WTC11 (cell line): ENCODE measurements at regions not wholly inside any gene's neighbourhood (a gene's known extent, or its start where the extent isn't known, plus 50 kb on each side); places are given as distances from the start of the nearest gene placed in this dataset.

Experiments
- CBFB ChIP-seq: sonication (generic); formaldehyde crosslinking; IDR thresholded peaks from 2 replicates; pipeline ENCODE4 v1.8.1; 2022; ENCODE audit warnings: mild to moderate bottlenecking, low read depth, missing genetic modification reagents
- GABPB1 ChIP-seq: sonication (generic); formaldehyde crosslinking; IDR thresholded peaks from 2 replicates; pipeline ENCODE4 v1.8.1; 2023; ENCODE audit warnings: mild to moderate bottlenecking, missing genetic modification reagents
- GRHL2 ChIP-seq: fragments of 250-450 bp; sonication (Bioruptor Pico); IDR thresholded peaks from 2 replicates; pipeline ENCODE4 v1.8.0; 2022; ENCODE audit warnings: mild to moderate bottlenecking, moderate library complexity; ENCODE audit not compliant: insufficient replicate concordance, severe bottlenecking
- SMAD3 ChIP-seq: sonication (generic); formaldehyde crosslinking; IDR thresholded peaks from 2 replicates; pipeline ENCODE4 v1.8.0; 2022; ENCODE audit warnings: missing genetic modification reagents, mild to moderate bottlenecking, borderline replicate concordance
- SP1 ChIP-seq: sonication (generic); formaldehyde crosslinking; conservative IDR thresholded peaks from 2 replicates; pipeline ENCODE4 v1.8.1; 2022; ENCODE audit warnings: missing genetic modification reagents
- ZBTB21 ChIP-seq: sonication (generic); formaldehyde crosslinking; IDR thresholded peaks from 2 replicates; pipeline ENCODE4 v1.8.1; 2023; ENCODE audit warnings: mild to moderate bottlenecking, missing genetic modification reagents, borderline replicate concordance
- ZNF138 ChIP-seq: sonication (generic); formaldehyde crosslinking; conservative IDR thresholded peaks from 2 replicates; pipeline ENCODE4 v1.8.1; 2022; ENCODE audit warnings: mild to moderate bottlenecking, moderate library complexity, missing genetic modification reagents
- TF ChIP-seq, protein P1 (sequence below): fragments of 200-600 bp; IDR thresholded peaks from 2 replicates; pipeline ENCODE4 v1.8.0; 2022; ENCODE audit warnings: antibody characterized with exemption
- TF ChIP-seq, protein P2 (sequence below): sonication (generic); formaldehyde crosslinking; conservative IDR thresholded peaks from 2 replicates; pipeline ENCODE4 v1.8.1; 2022; ENCODE audit warnings: mild to moderate bottlenecking, missing genetic modification reagents
- TF ChIP-seq, protein P3 (sequence below): sonication (generic); formaldehyde crosslinking; IDR thresholded peaks from 2 replicates; pipeline ENCODE4 v1.8.1; 2023; ENCODE audit warnings: mild to moderate bottlenecking, missing genetic modification reagents, moderate library complexity
- TF ChIP-seq, protein P4 (sequence below): sonication (generic); formaldehyde crosslinking; conservative IDR thresholded peaks from 2 replicates; pipeline ENCODE4 v1.8.1; 2023; ENCODE audit warnings: mild to moderate bottlenecking, low read depth, missing genetic modification reagents, moderate library complexity
- TF ChIP-seq, protein P5 (sequence below): sonication (generic); formaldehyde crosslinking; IDR thresholded peaks from 2 replicates; pipeline ENCODE4 v1.8.0; 2022; ENCODE audit warnings: mild to moderate bottlenecking, missing genetic modification reagents
- TF ChIP-seq, protein P6 (sequence below): sonication (generic); formaldehyde crosslinking; IDR thresholded peaks from 2 replicates; pipeline ENCODE4 v1.8.0; 2022; ENCODE audit warnings: mild to moderate bottlenecking, missing genetic modification reagents
- TF ChIP-seq, protein P7 (sequence below): sonication (generic); formaldehyde crosslinking; IDR thresholded peaks from 2 replicates; pipeline ENCODE4 v1.8.0; 2022; ENCODE audit warnings: missing genetic modification reagents

DNA sequence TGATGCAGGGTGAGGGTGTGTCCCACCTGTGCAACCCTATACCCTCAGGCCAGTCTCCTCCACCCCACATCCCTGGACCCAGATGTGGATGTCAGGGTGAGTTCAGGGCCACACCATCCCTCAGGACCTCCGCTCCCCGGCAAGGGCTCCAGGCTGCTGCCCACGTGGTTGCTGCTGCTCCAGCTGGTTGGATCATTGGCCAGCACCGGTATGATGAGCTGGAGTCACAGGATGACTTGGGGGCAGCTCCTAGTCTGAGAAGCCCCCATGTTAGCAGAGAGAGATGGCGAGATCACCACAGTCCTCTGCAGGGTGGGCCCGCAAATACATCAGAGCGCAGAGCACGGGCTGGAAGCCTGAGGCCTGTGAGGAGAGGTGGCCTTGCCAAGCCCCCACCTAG lies 103.3 kb upstream of the GDF10 start:
- no peak for TF ChIP-seq ZBTB21
- TF ChIP-seq, protein P1, sequence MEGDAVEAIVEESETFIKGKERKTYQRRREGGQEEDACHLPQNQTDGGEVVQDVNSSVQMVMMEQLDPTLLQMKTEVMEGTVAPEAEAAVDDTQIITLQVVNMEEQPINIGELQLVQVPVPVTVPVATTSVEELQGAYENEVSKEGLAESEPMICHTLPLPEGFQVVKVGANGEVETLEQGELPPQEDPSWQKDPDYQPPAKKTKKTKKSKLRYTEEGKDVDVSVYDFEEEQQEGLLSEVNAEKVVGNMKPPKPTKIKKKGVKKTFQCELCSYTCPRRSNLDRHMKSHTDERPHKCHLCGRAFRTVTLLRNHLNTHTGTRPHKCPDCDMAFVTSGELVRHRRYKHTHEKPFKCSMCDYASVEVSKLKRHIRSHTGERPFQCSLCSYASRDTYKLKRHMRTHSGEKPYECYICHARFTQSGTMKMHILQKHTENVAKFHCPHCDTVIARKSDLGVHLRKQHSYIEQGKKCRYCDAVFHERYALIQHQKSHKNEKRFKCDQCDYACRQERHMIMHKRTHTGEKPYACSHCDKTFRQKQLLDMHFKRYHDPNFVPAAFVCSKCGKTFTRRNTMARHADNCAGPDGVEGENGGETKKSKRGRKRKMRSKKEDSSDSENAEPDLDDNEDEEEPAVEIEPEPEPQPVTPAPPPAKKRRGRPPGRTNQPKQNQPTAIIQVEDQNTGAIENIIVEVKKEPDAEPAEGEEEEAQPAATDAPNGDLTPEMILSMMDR, result no peak
- TF ChIP-seq, protein P2, sequence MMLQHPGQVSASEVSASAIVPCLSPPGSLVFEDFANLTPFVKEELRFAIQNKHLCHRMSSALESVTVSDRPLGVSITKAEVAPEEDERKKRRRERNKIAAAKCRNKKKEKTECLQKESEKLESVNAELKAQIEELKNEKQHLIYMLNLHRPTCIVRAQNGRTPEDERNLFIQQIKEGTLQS, result no peak
- TF ChIP-seq, protein P3, sequence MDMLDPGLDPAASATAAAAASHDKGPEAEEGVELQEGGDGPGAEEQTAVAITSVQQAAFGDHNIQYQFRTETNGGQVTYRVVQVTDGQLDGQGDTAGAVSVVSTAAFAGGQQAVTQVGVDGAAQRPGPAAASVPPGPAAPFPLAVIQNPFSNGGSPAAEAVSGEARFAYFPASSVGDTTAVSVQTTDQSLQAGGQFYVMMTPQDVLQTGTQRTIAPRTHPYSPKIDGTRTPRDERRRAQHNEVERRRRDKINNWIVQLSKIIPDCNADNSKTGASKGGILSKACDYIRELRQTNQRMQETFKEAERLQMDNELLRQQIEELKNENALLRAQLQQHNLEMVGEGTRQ (CRISPR knock-in tag), result no peak
- TF ChIP-seq, protein P4, sequence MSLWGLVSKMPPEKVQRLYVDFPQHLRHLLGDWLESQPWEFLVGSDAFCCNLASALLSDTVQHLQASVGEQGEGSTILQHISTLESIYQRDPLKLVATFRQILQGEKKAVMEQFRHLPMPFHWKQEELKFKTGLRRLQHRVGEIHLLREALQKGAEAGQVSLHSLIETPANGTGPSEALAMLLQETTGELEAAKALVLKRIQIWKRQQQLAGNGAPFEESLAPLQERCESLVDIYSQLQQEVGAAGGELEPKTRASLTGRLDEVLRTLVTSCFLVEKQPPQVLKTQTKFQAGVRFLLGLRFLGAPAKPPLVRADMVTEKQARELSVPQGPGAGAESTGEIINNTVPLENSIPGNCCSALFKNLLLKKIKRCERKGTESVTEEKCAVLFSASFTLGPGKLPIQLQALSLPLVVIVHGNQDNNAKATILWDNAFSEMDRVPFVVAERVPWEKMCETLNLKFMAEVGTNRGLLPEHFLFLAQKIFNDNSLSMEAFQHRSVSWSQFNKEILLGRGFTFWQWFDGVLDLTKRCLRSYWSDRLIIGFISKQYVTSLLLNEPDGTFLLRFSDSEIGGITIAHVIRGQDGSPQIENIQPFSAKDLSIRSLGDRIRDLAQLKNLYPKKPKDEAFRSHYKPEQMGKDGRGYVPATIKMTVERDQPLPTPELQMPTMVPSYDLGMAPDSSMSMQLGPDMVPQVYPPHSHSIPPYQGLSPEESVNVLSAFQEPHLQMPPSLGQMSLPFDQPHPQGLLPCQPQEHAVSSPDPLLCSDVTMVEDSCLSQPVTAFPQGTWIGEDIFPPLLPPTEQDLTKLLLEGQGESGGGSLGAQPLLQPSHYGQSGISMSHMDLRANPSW, result no peak
- TF ChIP-seq, protein P5, sequence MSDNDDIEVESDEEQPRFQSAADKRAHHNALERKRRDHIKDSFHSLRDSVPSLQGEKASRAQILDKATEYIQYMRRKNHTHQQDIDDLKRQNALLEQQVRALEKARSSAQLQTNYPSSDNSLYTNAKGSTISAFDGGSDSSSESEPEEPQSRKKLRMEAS (CRISPR knock-in tag), result no peak
- TF ChIP-seq SMAD3 (CRISPR knock-in tag), result no peak
- TF ChIP-seq GRHL2 (CRISPR knock-in tag), result no peak
- TF ChIP-seq, protein P6, sequence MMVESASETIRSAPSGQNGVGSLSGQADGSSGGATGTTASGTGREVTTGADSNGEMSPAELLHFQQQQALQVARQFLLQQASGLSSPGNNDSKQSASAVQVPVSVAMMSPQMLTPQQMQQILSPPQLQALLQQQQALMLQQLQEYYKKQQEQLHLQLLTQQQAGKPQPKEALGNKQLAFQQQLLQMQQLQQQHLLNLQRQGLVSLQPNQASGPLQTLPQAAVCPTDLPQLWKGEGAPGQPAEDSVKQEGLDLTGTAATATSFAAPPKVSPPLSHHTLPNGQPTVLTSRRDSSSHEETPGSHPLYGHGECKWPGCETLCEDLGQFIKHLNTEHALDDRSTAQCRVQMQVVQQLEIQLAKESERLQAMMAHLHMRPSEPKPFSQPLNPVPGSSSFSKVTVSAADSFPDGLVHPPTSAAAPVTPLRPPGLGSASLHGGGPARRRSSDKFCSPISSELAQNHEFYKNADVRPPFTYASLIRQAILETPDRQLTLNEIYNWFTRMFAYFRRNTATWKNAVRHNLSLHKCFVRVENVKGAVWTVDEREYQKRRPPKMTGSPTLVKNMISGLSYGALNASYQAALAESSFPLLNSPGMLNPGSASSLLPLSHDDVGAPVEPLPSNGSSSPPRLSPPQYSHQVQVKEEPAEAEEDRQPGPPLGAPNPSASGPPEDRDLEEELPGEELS (CRISPR knock-in tag), result no peak
- no peak for TF ChIP-seq SP1
- TF ChIP-seq CBFB (CRISPR knock-in tag), result no peak
- TF ChIP-seq, protein P7, sequence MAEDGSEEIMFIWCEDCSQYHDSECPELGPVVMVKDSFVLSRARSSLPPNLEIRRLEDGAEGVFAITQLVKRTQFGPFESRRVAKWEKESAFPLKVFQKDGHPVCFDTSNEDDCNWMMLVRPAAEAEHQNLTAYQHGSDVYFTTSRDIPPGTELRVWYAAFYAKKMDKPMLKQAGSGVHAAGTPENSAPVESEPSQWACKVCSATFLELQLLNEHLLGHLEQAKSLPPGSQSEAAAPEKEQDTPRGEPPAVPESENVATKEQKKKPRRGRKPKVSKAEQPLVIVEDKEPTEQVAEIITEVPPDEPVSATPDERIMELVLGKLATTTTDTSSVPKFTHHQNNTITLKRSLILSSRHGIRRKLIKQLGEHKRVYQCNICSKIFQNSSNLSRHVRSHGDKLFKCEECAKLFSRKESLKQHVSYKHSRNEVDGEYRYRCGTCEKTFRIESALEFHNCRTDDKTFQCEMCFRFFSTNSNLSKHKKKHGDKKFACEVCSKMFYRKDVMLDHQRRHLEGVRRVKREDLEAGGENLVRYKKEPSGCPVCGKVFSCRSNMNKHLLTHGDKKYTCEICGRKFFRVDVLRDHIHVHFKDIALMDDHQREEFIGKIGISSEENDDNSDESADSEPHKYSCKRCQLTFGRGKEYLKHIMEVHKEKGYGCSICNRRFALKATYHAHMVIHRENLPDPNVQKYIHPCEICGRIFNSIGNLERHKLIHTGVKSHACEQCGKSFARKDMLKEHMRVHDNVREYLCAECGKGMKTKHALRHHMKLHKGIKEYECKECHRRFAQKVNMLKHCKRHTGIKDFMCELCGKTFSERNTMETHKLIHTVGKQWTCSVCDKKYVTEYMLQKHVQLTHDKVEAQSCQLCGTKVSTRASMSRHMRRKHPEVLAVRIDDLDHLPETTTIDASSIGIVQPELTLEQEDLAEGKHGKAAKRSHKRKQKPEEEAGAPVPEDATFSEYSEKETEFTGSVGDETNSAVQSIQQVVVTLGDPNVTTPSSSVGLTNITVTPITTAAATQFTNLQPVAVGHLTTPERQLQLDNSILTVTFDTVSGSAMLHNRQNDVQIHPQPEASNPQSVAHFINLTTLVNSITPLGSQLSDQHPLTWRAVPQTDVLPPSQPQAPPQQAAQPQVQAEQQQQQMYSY (CRISPR knock-in tag), result no peak
- TF ChIP-seq GABPB1 (CRISPR knock-in tag), result no peak
- no peak for TF ChIP-seq ZNF138 (CRISPR knock-in tag)
